IMR-90 (cell line): ENCODE measurements at regions not wholly inside any gene's neighbourhood (a gene's known extent, or its start where the extent isn't known, plus 50 kb on each side); places are given as distances from the start of the nearest gene placed in this dataset.

Experiments used
- ATAC-seq: fragments of 200-7000 bp; cut with Tn5 transposase; 2 replicates; pipeline ENCODE4 v1.9.1; 2020; ENCODE audit warnings: low read depth, mild to moderate bottlenecking, moderate library complexity
- BruUV-seq: library from RNA; stranded (reverse); fragments of 400-500 nt; replicated peaks from 2 replicates; lab custom pipeline; 2021; lab: Mats Ljungman, UMichigan
- CTCF ChIA-PET: fragments of 300-600 bp; formaldehyde crosslinking; extraction: SDS; loops from one replicate; lab custom pipeline; 2021; ENCODE audit warnings: antibody characterized with exemption; lab: Yijun Ruan, JAX
- POLR2A ChIA-PET: fragments of 300-600 bp; sonication (Branson Sonifier 250); formaldehyde crosslinking; loops from one replicate; lab custom pipeline; 2022; ENCODE audit warnings: antibody characterized with exemption; ENCODE audit not compliant: unreplicated experiment; lab: Charles Lee
- DNase-seq: peaks from one replicate; pipeline ENCODE4 v3.0.0; 2013
- H2AFZ ChIP-seq: replicated peaks from 2 replicates; pipeline ENCODE3; 2013; ENCODE audit warnings: low read length, mild to moderate bottlenecking; ENCODE audit not compliant: poor library complexity
- H2AK5ac ChIP-seq: 2 replicates; pipeline ENCODE4 v1.6.1; 2013; ENCODE audit warnings: low read depth, low read length, inconsistent platforms
- H2AK9ac ChIP-seq: replicated peaks from 2 replicates; pipeline ENCODE3; 2013; ENCODE audit warnings: mild to moderate bottlenecking, low read depth, low read length, moderate library complexity; ENCODE audit not compliant: poor library complexity
- H2BK120ac ChIP-seq: 2 replicates; pipeline ENCODE4 v1.6.1; 2013; ENCODE audit warnings: low read depth, low read length, inconsistent platforms
- H2BK15ac ChIP-seq: 3 replicates; pipeline ENCODE4 v1.6.1; 2013; ENCODE audit warnings: low read depth, low read length, inconsistent platforms
- H2BK20ac ChIP-seq: 2 replicates; pipeline ENCODE4 v1.6.1; 2013; ENCODE audit warnings: low read depth, mild to moderate bottlenecking, inconsistent platforms, low read length, moderate library complexity
- H2BK5ac ChIP-seq: 2 replicates; pipeline ENCODE4 v1.6.1; 2013; ENCODE audit warnings: mild to moderate bottlenecking, low read depth, low read length, inconsistent platforms; ENCODE audit not compliant: poor library complexity, severe bottlenecking
- H3K14ac ChIP-seq: replicated peaks from 2 replicates; pipeline ENCODE4 v1.6.1; 2013; ENCODE audit warnings: low read depth, low read length, inconsistent platforms
- H3K18ac ChIP-seq: 2 replicates; pipeline ENCODE4 v1.6.1; 2013; ENCODE audit warnings: low read depth, low read length, control low read depth
- H3K23ac ChIP-seq: 2 replicates; pipeline ENCODE4 v1.6.1; 2013; ENCODE audit warnings: low read depth, low read length, inconsistent platforms
- H3K27ac ChIP-seq: 2 replicates; pipeline ENCODE4 v1.5.1; 2013; ENCODE audit warnings: mild to moderate bottlenecking, control low read depth, low read length; ENCODE audit not compliant: insufficient read depth
- H3K27me3 ChIP-seq: 2 replicates; pipeline ENCODE4 v1.6.1; 2013; ENCODE audit warnings: low read length; ENCODE audit not compliant: control insufficient read depth, insufficient read depth
- H3K36me3 ChIP-seq: 2 replicates; pipeline ENCODE4 v1.6.1; 2013; ENCODE audit warnings: low read length, mixed read lengths; ENCODE audit not compliant: control insufficient read depth, insufficient read depth
- H3K4ac ChIP-seq: 2 replicates; pipeline ENCODE4 v1.6.1; 2013; ENCODE audit warnings: low read depth, low read length, inconsistent platforms
- H3K4me1 ChIP-seq: 2 replicates; pipeline ENCODE4 v1.6.1; 2013; ENCODE audit warnings: low read length, mixed read lengths; ENCODE audit not compliant: control insufficient read depth, insufficient read depth
- H3K4me2 ChIP-seq: 2 replicates; pipeline ENCODE4 v1.6.1; 2013; ENCODE audit warnings: low read depth, mild to moderate bottlenecking, control low read depth, low read length, moderate library complexity
- H3K4me3 ChIP-seq: 2 replicates; pipeline ENCODE4 v1.5.1; 2013; ENCODE audit warnings: low read depth, mild to moderate bottlenecking, control low read depth, low read length, moderate library complexity; ENCODE audit not compliant: insufficient read depth
- H3K56ac ChIP-seq: 2 replicates; pipeline ENCODE4 v1.6.1; 2013; ENCODE audit warnings: low read length, inconsistent platforms; ENCODE audit not compliant: insufficient read depth; ENCODE audit errors: extremely low read depth
- H3K79me1 ChIP-seq, 2 experiments: 2 replicates each; pipeline ENCODE4 v1.6.1; 2013; ENCODE audit warnings: low read length in 2 of 2, inconsistent platforms in 1 of 2, low read depth in 1 of 2
- H3K9ac ChIP-seq: 2 replicates; pipeline ENCODE4 v1.6.1; 2013; ENCODE audit warnings: low read depth, low read length, control low read depth
- H3K9me1 ChIP-seq: 2 replicates; pipeline ENCODE4 v1.6.1; 2013; ENCODE audit warnings: low read length, inconsistent platforms; ENCODE audit not compliant: insufficient read depth
- H3K9me3 ChIP-seq: 2 replicates; pipeline ENCODE4 v1.6.1; 2013; ENCODE audit warnings: low read length; ENCODE audit not compliant: control insufficient read depth, insufficient read depth
- H4K20me1 ChIP-seq: 2 replicates; pipeline ENCODE4 v1.6.1; 2013; ENCODE audit warnings: low read length, inconsistent platforms; ENCODE audit not compliant: insufficient read depth
- H4K5ac ChIP-seq: 2 replicates; pipeline ENCODE4 v1.6.1; 2013; ENCODE audit warnings: mild to moderate bottlenecking, low read depth, low read length, control low read depth
- H4K8ac ChIP-seq, 2 experiments: 2 replicates each; pipeline ENCODE4 v1.6.1; 2013; ENCODE audit warnings: low read depth in 2 of 2, low read length in 2 of 2, control low read depth in 1 of 2, inconsistent platforms in 1 of 2
- H4K91ac ChIP-seq: 2 replicates; pipeline ENCODE4 v1.6.1; 2013; ENCODE audit warnings: low read depth, low read length, inconsistent platforms; ENCODE audit not compliant: insufficient read depth
- BHLHE40 ChIP-seq: fragments of 150-350 bp; IDR thresholded peaks from 2 replicates; pipeline ENCODE4 v1.6.1; 2016; ENCODE audit warnings: mild to moderate bottlenecking, low read depth, low read length
- CHD1 ChIP-seq: IDR thresholded peaks from 2 replicates; pipeline ENCODE4 v1.6.1; 2012; ENCODE audit warnings: low read depth, low read length, improper control_type of control experiment
- ELK1 ChIP-seq: fragments of 150-350 bp; IDR thresholded peaks from 2 replicates; pipeline ENCODE4 v1.6.1; 2016; ENCODE audit warnings: low read depth, mild to moderate bottlenecking, low read length, moderate library complexity, borderline replicate concordance
- NFE2L2 ChIP-seq: fragments of 150-350 bp; IDR thresholded peaks from 2 replicates; pipeline ENCODE4 v1.6.1; 2016; ENCODE audit warnings: low read depth, mild to moderate bottlenecking, low read length
- POLR2A ChIP-seq: IDR thresholded peaks from 2 replicates; pipeline ENCODE4 v1.6.1; 2012; ENCODE audit warnings: mild to moderate bottlenecking, low read depth, low read length
- RAD21 ChIP-seq: IDR thresholded peaks from 2 replicates; pipeline ENCODE4 v1.6.1; 2012; ENCODE audit warnings: low read length, improper control_type of control experiment
- RCOR1 ChIP-seq: IDR thresholded peaks from 2 replicates; pipeline ENCODE4 v1.6.1; 2012; ENCODE audit warnings: mild to moderate bottlenecking, low read length, improper control_type of control experiment; ENCODE audit not compliant: insufficient replicate concordance
- RFX5 ChIP-seq: IDR thresholded peaks from 2 replicates; pipeline ENCODE4 v1.8.0; 2012; ENCODE audit warnings: low read depth, mild to moderate bottlenecking, low read length, moderate library complexity
- SMC3 ChIP-seq: fragments of 150-350 bp; IDR thresholded peaks from 2 replicates; pipeline ENCODE4 v1.6.1; 2016; ENCODE audit warnings: low read depth, mild to moderate bottlenecking, antibody characterized with exemption, low read length, moderate library complexity
- WGBS, 2 experiments: methylation state at CpG; one replicate each; pipeline versions ENCODE4 v1.1.5 to v1.1.7; 2013; ENCODE audit warnings: missing lambda C conversion rate in 2 of 2; ENCODE audit not compliant: insufficient read length in 1 of 2; ENCODE audit errors: extremely low coverage in 2 of 2; 5-methylcytosine and 5-hydroxymethylcytosine counted together
- dilution Hi-C: fragments of 300-500 bp; cut with HindIII; formaldehyde crosslinking; loops from one replicate; pipeline ENCODE4 v1.14.3; 2018; ENCODE audit warnings: low sequenced_read_pairs; ENCODE audit not compliant: unreplicated experiment
- in situ Hi-C: fragments of 300-500 bp; cut with MboI; formaldehyde crosslinking; loops from 3 replicates; pipeline ENCODE4 v1.14.3; 2019; ENCODE audit warnings: low sequenced_read_pairs, inconsistent platforms, mixed read lengths
- intact Hi-C: fragments of 100-400 bp; cut with micrococcal nuclease; formaldehyde crosslinking; loops from 2 replicates; pipeline ENCODE4 v1.10.0; 2022

- POLR2A ChIA-PET: no interaction called here
Measured at GRCh38 chr3:77837456-77838025, 797.6 kb downstream of the ROBO2 start.

More at GRCh38 chr3:77837456-77838025, 797.6 kb downstream of the ROBO2 start:
- Histone ChIP-seq H3K4me1 (no peaks in the 10 kb centered on the region), H2BK5ac (no peak overlapping the region), H3K36me3 (no peaks in the 10 kb centered on the region), H2BK20ac (no peak overlapping the region), H4K5ac (no peak overlapping the region), H4K8ac (no peak overlapping the region), H2BK120ac (no peak overlapping the region), H4K91ac (no peak overlapping the region), H3K4ac (no peak overlapping the region), H2AFZ (no peak overlapping the region), H3K4me3 (no peak overlapping the region), H3K18ac (no peak overlapping the region), H3K27me3 (no peaks in the 10 kb centered on the region), H3K23ac (no peak overlapping the region), H3K9me3 (no peaks in the 10 kb centered on the region), H2AK5ac (no peak overlapping the region), H2BK15ac (no peak overlapping the region), H3K4me2 (no peak overlapping the region), H4K20me1 (no peaks in the 10 kb centered on the region), H3K79me1 (no peaks in the 10 kb centered on the region), H3K9ac (no peak overlapping the region), H3K56ac (no peak overlapping the region), H3K9me1 (no peaks in the 10 kb centered on the region), H2AK9ac (no peak overlapping the region), H3K14ac (no peak overlapping the region), H3K27ac (no peak overlapping the region)
- 83% methylated on average over 2 of the region's 5 CpGs; no CpG with 5 or more reads in 1 of the 2 experiments for WGBS, 2 experiments
- dilution Hi-C loops: no loop called here
- intact Hi-C loops: no loop called here
- TF ChIP-seq SMC3 (no peak), RAD21 (no peak), BHLHE40 (no peak), RCOR1 (no peak), NFE2L2 (no peak), POLR2A (no peak), CHD1 (no peak), ELK1 (no peak), RFX5 (no peak)
- no peak for DNase-seq
- CTCF ChIA-PET: no interaction called here
- no peak for ATAC-seq
- BruUV-seq: no TSS peak
- in situ Hi-C loops: no loop called here
